ENCODE measurements at regions not wholly inside any gene's neighbourhood (a gene's known extent, or its start where the extent isn't known, plus 50 kb on each side); places are given as distances from the start of the nearest gene placed in this dataset.

DNA sequence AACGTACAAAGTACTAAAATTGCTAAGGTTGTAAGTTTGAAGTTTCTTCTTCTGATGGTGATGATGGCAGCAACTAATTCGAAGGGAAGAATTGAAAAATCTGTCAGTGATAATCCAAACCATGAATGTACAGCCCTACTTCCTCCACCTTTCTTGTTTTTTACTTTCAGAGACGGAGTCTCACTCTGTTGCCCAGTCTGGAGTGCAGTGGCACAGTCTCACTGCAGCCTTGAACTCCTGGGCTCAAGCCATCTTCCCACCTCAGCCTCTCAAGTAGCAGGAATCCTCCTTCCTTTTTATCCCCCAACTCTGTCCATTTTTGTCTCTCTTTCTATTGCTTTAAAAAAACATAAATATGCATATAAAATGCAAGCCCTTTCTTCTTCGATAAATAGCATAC, 112.3 kb upstream of the SOX21 start:
- Mint-ChIP-seq H3K9me3 (peaks cover 0 to 3% (median 0%) of the 10 kb centered on the region in 7 donors), H3K4me3 (no peak overlapping the region), H3K36me3 (no peaks in the 10 kb centered on the region), H3K27ac (no peak overlapping the region), H3K4me1 (no peaks in the 10 kb centered on the region), H3K27me3 (ENCODE audit: low read depth in 3 of 3) (peaks cover 0 to 3% (median 0%) of the 10 kb centered on the region in 3 donors)
- Histone ChIP-seq H3K4me1 (ENCODE audit: control insufficient read depth in 1 of 2, insufficient read depth in 2 of 2, low read length in 2 of 2) (no peaks in the 10 kb centered on the region), H3K36me3 (replicated peaks in 1 of 2; ENCODE audit: control insufficient read depth in 1 of 2, insufficient read depth in 2 of 2, low read length in 2 of 2) (no peaks in the 10 kb centered on the region), H3K27ac (ENCODE audit: low read depth in 1 of 2, low read length in 2 of 2) (no peak overlapping the region), H4K20me1 (ENCODE audit: insufficient read depth, low read length) (no peaks in the 10 kb centered on the region), H3K4me2 (replicated peaks; ENCODE audit: extremely low read depth, low read length, poor library complexity, severe bottlenecking) (no peak overlapping the region), H3K4me3 (replicated peaks in 1 of 3; ENCODE audit: low read depth in 2 of 3, low read length in 3 of 3) (no peak overlapping the region), H3K9me3 (replicated peaks in 1 of 2; ENCODE audit: control insufficient read depth in 1 of 2, insufficient read depth in 1 of 2, low read length in 2 of 2) (no peaks in the 10 kb centered on the region), H3K79me2 (ENCODE audit: insufficient read depth, low read length) (no peaks in the 10 kb centered on the region), H3K27me3 (ENCODE audit: control insufficient read depth in 2 of 2, insufficient read depth in 2 of 2, low read length in 2 of 2) (no peaks in the 10 kb centered on the region), H2AFZ (ENCODE audit: insufficient read depth, low read depth, low read length, poor library complexity, severe bottlenecking) (no peak overlapping the region), H3K9ac (ENCODE audit: insufficient read depth, low read length, poor library complexity, severe bottlenecking) (no peak overlapping the region)
- WGBS (ENCODE audit: insufficient coverage), result 100% methylated on average over 1 of the region's 4 CpGs
- intact Hi-C loops (cut with micrococcal nuclease), result no loop called here
- DNase-seq, result no peak
- TF ChIP-seq, protein P1, sequence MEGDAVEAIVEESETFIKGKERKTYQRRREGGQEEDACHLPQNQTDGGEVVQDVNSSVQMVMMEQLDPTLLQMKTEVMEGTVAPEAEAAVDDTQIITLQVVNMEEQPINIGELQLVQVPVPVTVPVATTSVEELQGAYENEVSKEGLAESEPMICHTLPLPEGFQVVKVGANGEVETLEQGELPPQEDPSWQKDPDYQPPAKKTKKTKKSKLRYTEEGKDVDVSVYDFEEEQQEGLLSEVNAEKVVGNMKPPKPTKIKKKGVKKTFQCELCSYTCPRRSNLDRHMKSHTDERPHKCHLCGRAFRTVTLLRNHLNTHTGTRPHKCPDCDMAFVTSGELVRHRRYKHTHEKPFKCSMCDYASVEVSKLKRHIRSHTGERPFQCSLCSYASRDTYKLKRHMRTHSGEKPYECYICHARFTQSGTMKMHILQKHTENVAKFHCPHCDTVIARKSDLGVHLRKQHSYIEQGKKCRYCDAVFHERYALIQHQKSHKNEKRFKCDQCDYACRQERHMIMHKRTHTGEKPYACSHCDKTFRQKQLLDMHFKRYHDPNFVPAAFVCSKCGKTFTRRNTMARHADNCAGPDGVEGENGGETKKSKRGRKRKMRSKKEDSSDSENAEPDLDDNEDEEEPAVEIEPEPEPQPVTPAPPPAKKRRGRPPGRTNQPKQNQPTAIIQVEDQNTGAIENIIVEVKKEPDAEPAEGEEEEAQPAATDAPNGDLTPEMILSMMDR (IDR thresholded peaks at IDR 0.05), result no peak

DNA sequence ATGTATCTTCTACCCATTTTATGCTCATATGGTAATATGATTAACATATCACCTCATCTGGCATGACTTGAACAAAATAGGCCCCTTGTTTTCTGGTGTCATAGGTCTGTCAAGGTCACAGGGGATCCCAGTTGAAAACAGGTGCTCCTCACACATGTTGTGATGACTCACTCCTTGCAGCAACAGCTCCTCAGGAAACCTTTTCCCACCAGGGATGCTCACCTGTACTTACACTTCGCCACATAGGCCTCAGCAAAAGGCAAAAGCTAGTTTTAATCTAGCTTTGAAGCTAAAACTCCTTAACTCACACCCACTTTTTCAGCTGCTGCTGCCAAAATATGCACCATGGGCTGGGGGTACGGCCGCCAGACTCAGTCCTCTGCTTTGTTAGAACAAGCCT, 110.0 kb upstream of the SOX21 start:
- Mint-ChIP-seq H3K27me3 (ENCODE audit: low read depth in 3 of 3) (peaks cover 0 to 2% (median 0%) of the 10 kb centered on the region in 3 donors), H3K4me1 (no peaks in the 10 kb centered on the region), H3K27ac (no peak overlapping the region), H3K36me3 (no peaks in the 10 kb centered on the region), H3K9me3 (peaks cover 0 to 3% (median 0%) of the 10 kb centered on the region in 7 donors), H3K4me3 (no peak overlapping the region)
- Histone ChIP-seq H3K4me3 (replicated peaks in 1 of 3; ENCODE audit: low read depth in 2 of 3, low read length in 3 of 3) (no peak overlapping the region), H3K4me2 (replicated peaks; ENCODE audit: extremely low read depth, low read length, poor library complexity, severe bottlenecking) (no peak overlapping the region), H3K9ac (ENCODE audit: insufficient read depth, low read length, poor library complexity, severe bottlenecking) (no peak overlapping the region), H3K9me3 (replicated peaks in 1 of 2; ENCODE audit: control insufficient read depth in 1 of 2, insufficient read depth in 1 of 2, low read length in 2 of 2) (no peaks in the 10 kb centered on the region), H3K79me2 (ENCODE audit: insufficient read depth, low read length) (no peaks in the 10 kb centered on the region), H3K4me1 (ENCODE audit: control insufficient read depth in 1 of 2, insufficient read depth in 2 of 2, low read length in 2 of 2) (no peaks in the 10 kb centered on the region), H3K27me3 (ENCODE audit: control insufficient read depth in 2 of 2, insufficient read depth in 2 of 2, low read length in 2 of 2) (no peaks in the 10 kb centered on the region), H3K36me3 (replicated peaks in 1 of 2; ENCODE audit: control insufficient read depth in 1 of 2, insufficient read depth in 2 of 2, low read length in 2 of 2) (no peaks in the 10 kb centered on the region), H2AFZ (ENCODE audit: insufficient read depth, low read depth, low read length, poor library complexity, severe bottlenecking) (no peak overlapping the region), H3K27ac (ENCODE audit: low read depth in 1 of 2, low read length in 2 of 2) (no peak overlapping the region), H4K20me1 (ENCODE audit: insufficient read depth, low read length) (no peaks in the 10 kb centered on the region)
- intact Hi-C loops (cut with micrococcal nuclease), result no loop called here
- TF ChIP-seq, protein P1 (IDR thresholded peaks at IDR 0.05), result no peak
- DNase-seq, result no peak
- 89% methylated on average over 3 of the region's 3 CpGs for WGBS (ENCODE audit: insufficient coverage)

Data from CD14-positive monocyte (primary cell).